ENCODE measurements at regions not wholly inside any gene's neighbourhood (a gene's known extent, or its start where the extent isn't known, plus 50 kb on each side); places are given as distances from the start of the nearest gene placed in this dataset.

GRCh38 chr17:70454377-70454776 lies 285.0 kb downstream of the KCNJ2 start:
- intact Hi-C loops (cut with DNase I), result no loop called here
- no peak overlapping the region for H3K27ac ChIP-seq (replicated peaks in 1 of 4)
- no peaks in the 10 kb centered on the region for H3K27me3 ChIP-seq
- H3K4me1 ChIP-seq, result no peaks in the 10 kb centered on the region
- no peak for TF ChIP-seq POLR2AphosphoS5 (IDR thresholded peaks at IDR 0.05)
- TF ChIP-seq EP300 (IDR thresholded peaks at IDR 0.05), result no peak
- TF ChIP-seq CTCF (IDR thresholded peaks at IDR 0.05), result no peak
- no peak for TF ChIP-seq POLR2A (IDR thresholded peaks at IDR 0.05; ENCODE audit: low read depth)
- no peak overlapping the region for H3K4me3 ChIP-seq
- no peaks in the 10 kb centered on the region for H3K36me3 ChIP-seq
- no peak for DNase-seq (ENCODE audit: extremely low spot score)
- no peaks in the 10 kb centered on the region for H3K9me3 ChIP-seq
- 84% methylated on average over 4 of the region's 4 CpGs for WGBS

- Histone ChIP-seq H3K27me3 (no peaks in the 10 kb centered on the region), H3K27ac (replicated peaks in 1 of 4) (no peak overlapping the region), H3K4me3 (no peak overlapping the region), H3K36me3 (no peaks in the 10 kb centered on the region), H3K4me1 (no peaks in the 10 kb centered on the region), H3K9me3 (no peaks in the 10 kb centered on the region)
- intact Hi-C loops (cut with DNase I), result no loop called here
- TF ChIP-seq POLR2A (IDR thresholded peaks at IDR 0.05; ENCODE audit: low read depth) (no peak), POLR2AphosphoS5 (IDR thresholded peaks at IDR 0.05) (no peak), CTCF (IDR thresholded peaks at IDR 0.05) (no peak), EP300 (IDR thresholded peaks at IDR 0.05) (no peak)
- no peak for DNase-seq (ENCODE audit: extremely low spot score)
Observed at GRCh38 chr17:70454908-70455307, 285.6 kb downstream of the KCNJ2 start.

GRCh38 chr17:70464995-70465394 lies 295.7 kb downstream of the KCNJ2 start:
- no peak overlapping the region for H3K4me3 ChIP-seq
- no peaks in the 10 kb centered on the region for H3K36me3 ChIP-seq
- intact Hi-C loops (cut with DNase I), result no loop called here
- no peaks in the 10 kb centered on the region for H3K4me1 ChIP-seq
- H3K27ac ChIP-seq (replicated peaks in 1 of 4), result no peak overlapping the region
- H3K27me3 ChIP-seq, result no peaks in the 10 kb centered on the region
- no peak for DNase-seq (ENCODE audit: extremely low spot score)
- H3K9me3 ChIP-seq, result no peaks in the 10 kb centered on the region
- no peak for TF ChIP-seq EP300 (IDR thresholded peaks at IDR 0.05)
- TF ChIP-seq CTCF (IDR thresholded peaks at IDR 0.05), result no peak
- no peak for TF ChIP-seq POLR2AphosphoS5 (IDR thresholded peaks at IDR 0.05)
- no peak for TF ChIP-seq POLR2A (IDR thresholded peaks at IDR 0.05; ENCODE audit: low read depth)
- 49% methylated on average over 2 of the region's 2 CpGs for WGBS

- Histone ChIP-seq H3K4me1 (no peaks in the 10 kb centered on the region), H3K27ac (replicated peaks in 1 of 4) (no peak overlapping the region), H3K27me3 (no peaks in the 10 kb centered on the region), H3K4me3 (no peak overlapping the region), H3K9me3 (no peaks in the 10 kb centered on the region), H3K36me3 (no peaks in the 10 kb centered on the region)
- WGBS, result 39% methylated on average over 2 of the region's 2 CpGs
- no peak for DNase-seq (ENCODE audit: extremely low spot score)
- intact Hi-C loops (cut with DNase I), result no loop called here
- TF ChIP-seq EP300 (IDR thresholded peaks at IDR 0.05) (no peak), POLR2A (IDR thresholded peaks at IDR 0.05; ENCODE audit: low read depth) (no peak), POLR2AphosphoS5 (IDR thresholded peaks at IDR 0.05) (no peak), CTCF (IDR thresholded peaks at IDR 0.05) (no peak)
Observed at GRCh38 chr17:70468661-70469060, 299.3 kb downstream of the KCNJ2 start.

- no peak overlapping the region for H3K27ac ChIP-seq (replicated peaks in 1 of 4)
- no peaks in the 10 kb centered on the region for H3K4me1 ChIP-seq
- H3K9me3 ChIP-seq, result no peaks in the 10 kb centered on the region
- intact Hi-C loops (cut with DNase I), result no loop called here
- H3K27me3 ChIP-seq, result no peaks in the 10 kb centered on the region
- H3K4me3 ChIP-seq, result no peak overlapping the region
- no peak for TF ChIP-seq CTCF (IDR thresholded peaks at IDR 0.05)
- TF ChIP-seq POLR2AphosphoS5 (IDR thresholded peaks at IDR 0.05), result no peak
- TF ChIP-seq POLR2A (IDR thresholded peaks at IDR 0.05; ENCODE audit: low read depth), result no peak
- TF ChIP-seq EP300 (IDR thresholded peaks at IDR 0.05), result no peak
- 87% methylated on average over 4 of the region's 4 CpGs for WGBS
- H3K36me3 ChIP-seq, result no peaks in the 10 kb centered on the region
- no peak for DNase-seq (ENCODE audit: extremely low spot score)
Observed at GRCh38 chr17:70473049-70473448, 303.7 kb downstream of the KCNJ2 start.
